ENCODE measurements at regions not wholly inside any gene's neighbourhood (a gene's known extent, or its start where the extent isn't known, plus 50 kb on each side); places are given as distances from the start of the nearest gene placed in this dataset.

DNA sequence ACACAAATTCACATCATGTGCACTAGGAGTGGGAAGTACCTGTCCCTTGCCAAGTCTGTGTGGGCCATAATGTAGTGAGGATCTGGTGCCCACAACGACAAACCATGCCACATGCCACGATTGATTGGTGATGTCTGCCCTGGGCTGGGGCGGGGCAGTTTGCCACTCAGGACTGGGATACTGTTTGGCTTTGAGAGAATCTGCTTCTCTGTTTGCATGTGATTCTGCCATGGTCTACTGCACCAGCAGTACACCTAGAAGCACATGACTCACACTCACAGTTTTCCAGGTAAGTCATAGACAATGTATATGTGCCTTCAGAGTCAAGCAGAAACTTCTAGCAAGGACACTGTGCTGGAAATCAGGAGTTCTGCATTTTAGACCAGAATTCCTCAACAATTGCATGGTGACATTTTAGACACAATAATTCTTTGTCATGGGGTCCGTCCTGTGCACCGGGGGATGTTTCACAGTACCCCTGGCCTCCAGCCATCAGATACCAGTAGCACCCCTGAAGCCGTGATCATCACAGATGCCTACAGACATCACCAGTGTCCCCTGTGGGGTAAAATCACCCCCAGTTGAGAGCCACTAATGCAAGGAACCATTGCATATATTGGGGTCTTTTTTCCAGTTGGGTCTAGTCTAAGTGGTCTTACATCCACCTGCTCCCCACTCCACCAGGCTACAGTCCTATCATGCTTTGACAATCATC lies 278.3 kb downstream of the EIPR1 start:
- CTCF ChIA-PET (ENCODE audit: partially characterized antibody) = no interaction called here
- Histone ChIP-seq H3K14ac (ENCODE audit: insufficient read length) (no peak overlapping the region), H3K56ac (replicated peaks; ENCODE audit: insufficient read length, low read depth, low read length) (no peak overlapping the region), H3K4me1 (replicated peaks in 1 of 4; ENCODE audit: control insufficient read depth in 3 of 4, insufficient read depth in 4 of 4, low read length in 3 of 4) (no peaks in the 10 kb centered on the region; a peak in 1 of 7 replicates), H3K27me3 (replicated peaks in 1 of 4; ENCODE audit: control insufficient read depth in 3 of 4, extremely low read depth in 1 of 4, insufficient read depth in 3 of 4, low read length in 3 of 4) (no peaks in the 10 kb centered on the region), H2BK5ac (ENCODE audit: low read depth, low read length) (no peak overlapping the region), H3K4ac (replicated peaks; ENCODE audit: insufficient read length, low read depth, low read length) (no peak overlapping the region), H3K4me3 (ENCODE audit: extremely low read depth in 1 of 4, insufficient read depth in 2 of 4, low read depth in 3 of 4, low read length in 4 of 4) (no peak overlapping the region), H4K91ac (replicated peaks; ENCODE audit: insufficient read length, low read length) (no peak overlapping the region), H4K20me1 (replicated peaks in 1 of 2; ENCODE audit: control insufficient read depth in 1 of 2, insufficient read depth in 2 of 2, low read length in 2 of 2) (no peaks in the 10 kb centered on the region), H3K79me1 (ENCODE audit: low read depth, low read length) (no peaks in the 10 kb centered on the region), H4K5ac (ENCODE audit: insufficient read length, low read depth, low read length) (no peak overlapping the region), H2AK5ac (ENCODE audit: low read depth, low read length) (no peak overlapping the region), H3K9ac (replicated peaks in 1 of 4; ENCODE audit: extremely low read depth in 1 of 4, low read depth in 3 of 4, low read length in 3 of 4) (no peak overlapping the region), H3K79me2 (ENCODE audit: control insufficient read depth in 1 of 2, insufficient read depth in 2 of 2, low read length in 2 of 2) (no peaks in the 10 kb centered on the region), H3K4me2 (ENCODE audit: insufficient read depth in 1 of 2, low read depth in 2 of 2, low read length in 2 of 2) (no peak overlapping the region), H2AFZ (ENCODE audit: low read length) (no peak overlapping the region), H3K27ac (ENCODE audit: low read depth, low read length) (no peak overlapping the region), H3K9me3 (ENCODE audit: insufficient read depth in 2 of 2, low read depth in 1 of 2, low read length in 1 of 2) (no peaks in the 10 kb centered on the region), H2BK12ac (ENCODE audit: low read depth, low read length) (no peak overlapping the region), H2BK20ac (ENCODE audit: low read length) (no peak overlapping the region), H2BK15ac (ENCODE audit: low read length) (no peak overlapping the region), H3K36me3 (ENCODE audit: control insufficient read depth in 2 of 4, insufficient read depth in 4 of 4, low read length in 3 of 4) (no peaks in the 10 kb centered on the region), H3K23ac (ENCODE audit: insufficient read length) (no peak overlapping the region), H3K18ac (ENCODE audit: extremely low read depth, low read length) (no peak overlapping the region), H4K8ac (ENCODE audit: extremely low read depth, insufficient read depth, low read length) (no peak overlapping the region), H2BK120ac (replicated peaks; ENCODE audit: low read depth, low read length) (no peak overlapping the region), H3K23me2 (ENCODE audit: low read depth, low read length) (no peaks in the 10 kb centered on the region)
- TF ChIP-seq SP4 (IDR thresholded peaks at IDR 0.05; ENCODE audit: low read length) (no peak), HDAC2 (IDR thresholded peaks at IDR 0.05; ENCODE audit: borderline replicate concordance in 1 of 2, low read depth in 2 of 2, low read length in 2 of 2) (no peak), CREB1 (IDR thresholded peaks at IDR 0.05) (no peak), EP300 (IDR thresholded peaks at IDR 0.05; ENCODE audit: borderline replicate concordance in 1 of 2, low read depth in 2 of 2, low read length in 2 of 2) (no peak), RFX5 (IDR thresholded peaks at IDR 0.05; ENCODE audit: borderline replicate concordance, low read depth, low read length) (no peak), EZH2 (IDR thresholded peaks at IDR 0.05; ENCODE audit: low read depth, low read length, severe bottlenecking) (no peak), ZNF274 (IDR thresholded peaks at IDR 0.05; ENCODE audit: borderline replicate concordance, extremely low read depth, low read length) (no peak)
- POLR2A ChIA-PET (ENCODE audit: partially characterized antibody) = no interaction called here
- 93% methylated on average over 6 of the region's 6 CpGs; no CpG with 5 or more reads in 1 of the 2 experiments for WGBS, 2 experiments (ENCODE audit: extremely low coverage in 1 of 2, insufficient coverage in 1 of 2, insufficient read length in 1 of 2, insufficient replicate concordance in 2 of 2, low coverage in 1 of 2, low lambda C conversion rate in 2 of 2, missing lambda C conversion rate in 1 of 2)
- FAIRE-seq = no peak
- no peak for DNase-seq (ENCODE audit: low read depth in 1 of 2, low spot score in 2 of 2)

Data from H1 (cell line).